RKO (cell line): ENCODE measurements at regions not wholly inside any gene's neighbourhood (a gene's known extent, or its start where the extent isn't known, plus 50 kb on each side); places are given as distances from the start of the nearest gene placed in this dataset.

ENCODE experiments used
- DNase-seq: peaks from one replicate; pipeline ENCODE4 v3.0.0-alpha.2; 2016; ENCODE audit warnings: low spot score

GRCh38 chr2:83786140-83786539, 672.9 kb downstream of the SUCLG1 start:
- no peak for DNase-seq

GRCh38 chr2:83784947-83785346, 674.1 kb downstream of the SUCLG1 start:
- no peak for DNase-seq

GRCh38 chr2:83784315-83784714, 674.8 kb downstream of the SUCLG1 start:
- no peak for DNase-seq

DNA sequence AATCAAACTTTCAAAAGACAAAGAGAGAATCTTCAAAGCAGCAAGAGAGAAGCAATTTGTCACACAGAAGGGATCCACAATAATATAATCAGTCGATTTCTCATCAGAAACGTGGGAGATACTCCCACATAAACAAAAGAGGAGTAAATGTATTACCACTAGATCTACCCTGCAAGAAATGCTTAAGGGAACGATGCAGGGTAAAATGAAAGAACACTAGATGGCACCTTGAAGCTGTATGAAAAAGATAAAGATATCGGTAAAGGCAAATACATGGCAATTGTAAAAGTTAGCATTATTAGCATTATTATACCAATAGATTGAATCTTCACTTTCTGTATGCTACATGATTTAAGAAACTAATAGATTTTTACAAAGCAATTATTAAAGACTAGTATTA, 677.0 kb downstream of the SUCLG1 start:
- DNase-seq: peak; percentile 19

- DNase-seq: no peak
Measured at GRCh38 chr2:83764447-83765005, 694.6 kb downstream of the SUCLG1 start.

DNA sequence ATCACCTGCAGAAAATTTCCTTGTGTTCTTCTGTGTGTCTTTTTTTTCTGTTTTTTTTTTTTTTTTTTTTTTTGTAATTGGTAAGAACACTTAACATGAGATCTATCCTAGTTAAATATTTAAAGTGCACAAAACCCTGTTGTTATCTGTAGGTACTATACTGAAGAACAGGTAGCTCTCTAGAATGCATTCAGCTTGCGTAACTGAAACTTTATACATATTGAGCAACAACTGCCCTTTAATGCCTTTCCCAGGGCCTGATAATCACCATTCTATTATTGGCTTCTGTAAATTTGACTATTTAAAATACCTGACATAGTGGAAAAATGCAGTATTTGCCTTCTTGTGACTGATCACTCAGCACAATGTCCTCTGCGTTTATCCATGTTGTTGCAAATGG, 701.8 kb downstream of the SUCLG1 start:
- no peak for DNase-seq

DNA sequence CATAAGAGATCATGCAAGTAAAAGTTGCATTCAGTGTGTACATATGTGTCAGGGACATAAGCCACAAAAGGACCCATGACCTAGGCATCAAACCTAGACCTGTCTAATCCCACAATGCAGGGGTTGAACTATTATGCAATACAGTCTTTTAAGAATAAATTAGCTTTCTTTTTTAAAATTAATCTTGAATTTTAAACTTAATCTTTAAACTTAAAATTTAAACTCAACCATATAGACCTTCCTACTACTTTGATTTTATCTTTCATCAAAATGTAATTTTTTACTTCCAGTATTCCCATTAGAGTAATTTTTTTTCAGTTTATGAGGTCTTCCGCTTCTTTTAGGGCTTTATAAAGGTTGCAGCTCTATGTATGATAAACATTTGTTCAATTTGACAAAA, 702.9 kb downstream of the SUCLG1 start:
- DNase-seq: no peak

DNA sequence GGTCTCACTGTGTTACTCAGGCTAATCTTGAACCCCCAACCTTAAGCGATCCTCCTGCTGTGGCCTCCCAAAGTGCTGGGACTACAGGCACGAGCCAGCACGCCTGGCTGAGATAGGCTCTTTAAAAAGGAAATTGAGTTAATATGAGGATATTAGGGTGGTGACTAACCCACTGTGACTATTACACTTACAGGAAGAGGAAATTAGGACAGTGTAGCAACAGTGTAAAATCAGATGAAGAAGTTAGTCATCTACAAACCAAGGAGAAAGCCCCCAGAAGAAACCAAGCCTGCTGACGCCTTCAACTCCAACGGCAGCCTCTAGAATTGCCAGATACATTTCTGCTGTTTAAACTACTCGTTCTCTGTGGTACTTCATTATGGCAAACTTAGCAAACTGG, 711.9 kb downstream of the SUCLG1 start:
- no peak for DNase-seq

- no peak for DNase-seq
Measured at GRCh38 chr2:83744855-83745254, 714.2 kb downstream of the SUCLG1 start.

DNA sequence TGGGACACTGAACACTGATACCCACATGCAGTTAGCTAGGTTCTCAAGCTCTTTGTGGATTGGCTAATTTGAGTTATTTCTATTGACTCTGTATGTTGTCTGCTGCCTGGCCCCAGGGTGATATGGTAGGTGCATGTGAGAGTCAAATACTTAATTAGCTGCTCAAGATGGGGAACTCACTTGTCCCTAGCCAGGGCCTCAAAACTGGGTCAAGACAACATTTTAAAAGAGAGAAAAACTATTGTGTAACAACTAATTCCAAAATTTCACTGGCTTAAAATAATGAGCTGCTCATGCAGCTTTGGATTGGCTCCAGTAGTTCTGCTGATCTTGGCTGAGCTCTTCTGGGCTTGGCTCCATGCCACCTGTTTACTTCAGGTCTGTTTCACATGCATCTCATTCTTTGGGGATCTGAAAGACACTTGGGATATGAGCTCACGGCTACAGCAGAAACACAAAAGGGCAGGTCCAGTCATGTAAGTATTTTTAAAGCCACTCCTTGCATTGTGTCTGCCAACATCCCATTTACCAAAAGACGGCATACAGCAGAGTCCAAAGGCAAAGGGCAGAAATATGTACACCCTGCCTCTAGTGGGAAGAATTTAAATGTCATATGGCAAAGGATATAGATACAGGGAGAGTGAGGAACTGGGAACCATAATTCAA, 716.8 kb downstream of the SUCLG1 start:
- no peak for DNase-seq

- no peak for DNase-seq
Measured at GRCh38 chr2:83730223-83730622, 728.9 kb downstream of the SUCLG1 start.

DNA sequence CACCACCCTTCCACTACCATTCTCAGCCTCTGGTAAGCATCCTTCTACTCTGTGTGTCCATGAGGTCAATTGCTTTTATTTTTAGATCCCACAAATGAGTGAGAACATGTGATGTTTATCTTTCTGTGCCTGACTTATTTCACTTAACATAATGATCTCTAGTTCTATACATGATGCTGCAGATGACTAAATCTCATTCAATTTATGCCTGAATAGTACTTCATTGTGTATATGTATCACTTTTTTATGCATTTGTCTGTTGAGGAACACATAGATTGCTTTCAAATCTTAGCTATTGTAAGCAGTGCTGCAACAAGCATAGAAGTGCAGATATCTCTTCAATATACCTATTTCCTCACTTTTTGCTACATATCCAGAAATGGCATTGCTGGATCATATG, 733.3 kb downstream of the SUCLG1 start:
- DNase-seq: no peak

DNA sequence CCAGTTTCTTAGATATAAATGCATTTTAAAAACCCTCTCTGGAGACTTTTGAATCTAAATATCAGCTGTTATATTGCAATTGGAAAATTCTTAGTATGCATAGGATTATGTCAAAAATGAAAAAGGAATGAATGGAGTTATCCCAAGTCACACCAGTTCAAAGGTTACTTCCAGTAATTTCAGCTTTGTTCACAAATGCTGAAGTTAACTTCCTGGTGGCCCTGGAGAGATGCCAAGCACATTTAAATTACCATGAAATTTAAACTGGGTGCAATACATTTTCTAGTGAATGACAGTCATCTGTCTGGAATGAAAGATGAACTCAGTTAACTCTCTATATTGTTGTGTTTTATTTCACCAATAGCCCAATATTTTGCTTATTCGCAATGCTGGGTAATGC, 753.9 kb downstream of the SUCLG1 start:
- no peak for DNase-seq

- no peak for DNase-seq
Measured at GRCh38 chr2:83703598-83703997, 755.5 kb downstream of the SUCLG1 start.

- DNase-seq: no peak
Measured at GRCh38 chr2:83696838-83697237, 762.2 kb downstream of the SUCLG1 start.

GRCh38 chr2:83695530-83695929, 763.5 kb downstream of the SUCLG1 start:
- no peak for DNase-seq

- DNase-seq: no peak
Measured at GRCh38 chr2:83695037-83695436, 764.0 kb downstream of the SUCLG1 start.

GRCh38 chr2:83689402-83689801, 769.7 kb downstream of the SUCLG1 start:
- DNase-seq: no peak

DNA sequence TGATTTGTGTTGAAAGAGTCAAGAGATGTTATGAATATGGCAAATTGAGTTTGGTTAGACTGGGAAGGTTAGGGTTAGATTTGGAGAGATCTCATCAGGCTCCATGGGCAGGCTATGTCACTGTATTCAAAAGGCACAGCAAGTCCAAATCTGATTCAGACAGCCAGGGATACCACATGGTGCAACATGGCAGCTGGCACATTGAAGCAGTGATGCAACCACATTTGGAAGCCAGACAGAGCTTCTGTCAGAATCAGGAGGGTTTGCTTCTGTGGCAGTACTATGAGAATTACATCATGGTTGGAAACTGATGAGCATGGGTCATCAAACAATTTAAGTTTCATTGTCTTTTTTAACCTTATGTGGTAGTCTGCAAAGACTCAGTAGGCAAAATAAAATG, 772.2 kb downstream of the SUCLG1 start:
- DNase-seq: no peak

- no peak for DNase-seq
Measured at GRCh38 chr2:83674050-83674449, 785.0 kb downstream of the SUCLG1 start.

- DNase-seq: peak; percentile 78
Measured at GRCh38 chr2:83665894-83666293, 793.2 kb downstream of the SUCLG1 start.

- DNase-seq: no peak
Measured at GRCh38 chr2:83665154-83665553, 793.9 kb downstream of the SUCLG1 start.

DNA sequence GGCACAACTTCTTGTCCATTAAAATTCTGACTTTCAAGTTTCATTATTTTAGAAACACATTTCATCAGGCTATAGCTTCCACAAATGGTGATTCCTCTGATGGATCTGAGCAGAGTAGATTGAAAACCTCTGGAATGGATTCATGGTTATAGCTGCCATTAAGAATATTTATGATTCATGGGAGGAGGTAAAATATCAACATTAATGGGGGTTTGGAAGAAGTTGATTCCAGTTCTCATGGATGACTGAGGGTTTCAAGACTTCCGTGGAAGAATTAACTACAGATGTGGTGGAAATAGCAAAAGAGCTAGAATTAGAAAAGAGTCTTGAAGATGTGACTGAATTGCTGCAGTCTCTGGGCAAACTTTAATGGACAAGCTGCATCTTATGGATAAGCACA, 797.4 kb downstream of the SUCLG1 start:
- no peak for DNase-seq

GRCh38 chr2:83654091-83654611, 804.9 kb downstream of the SUCLG1 start:
- DNase-seq: no peak
